Nephron progenitor cell (in vitro differentiated cells): ENCODE measurements at regions not wholly inside any gene's neighbourhood (a gene's known extent, or its start where the extent isn't known, plus 50 kb on each side); places are given as distances from the start of the nearest gene placed in this dataset.

Source experiments
- DNase-seq: peaks from one replicate; pipeline ENCODE4 v3.0.0; 2021
- H3K27ac Mint-ChIP-seq: 2 replicates; pipeline ENCODE4 v1.8.0; 2021; ENCODE audit warnings: mild to moderate bottlenecking, moderate library complexity, mixed read lengths
- H3K27me3 Mint-ChIP-seq: 2 replicates; pipeline ENCODE4 v1.8.0; 2021; ENCODE audit warnings: mild to moderate bottlenecking, low read depth, mixed read lengths; ENCODE audit not compliant: poor library complexity
- H3K36me3 Mint-ChIP-seq: 2 replicates; pipeline ENCODE4 v1.8.0; 2021; ENCODE audit warnings: low read depth, mixed read lengths
- H3K4me1 Mint-ChIP-seq: 2 replicates; pipeline ENCODE4 v1.8.0; 2021; ENCODE audit warnings: mixed read lengths
- H3K4me3 Mint-ChIP-seq: 2 replicates; pipeline ENCODE4 v1.8.0; 2021; ENCODE audit warnings: mild to moderate bottlenecking, moderate library complexity, mixed read lengths
- H3K9me3 Mint-ChIP-seq: 2 replicates; pipeline ENCODE4 v1.8.0; 2021; ENCODE audit warnings: mild to moderate bottlenecking, moderate library complexity, mixed read lengths
- CTCF ChIP-seq: fragments of 200-600 bp; sonication (generic); IDR thresholded peaks from 2 replicates; pipeline ENCODE4 v1.5.0; 2021; ENCODE audit warnings: antibody characterized with exemption

GRCh38 chrX:5595570-5595969, 633.1 kb downstream of the NLGN4X start:
- peaks cover 19% of the 10 kb centered on the region for H3K9me3 Mint-ChIP-seq
- no peak overlapping the region for H3K4me3 Mint-ChIP-seq
- TF ChIP-seq CTCF = no peak
- peak; percentile 21 for DNase-seq
- peaks cover 9% of the 10 kb centered on the region for H3K36me3 Mint-ChIP-seq
- H3K27ac Mint-ChIP-seq = peak overlapping the region; percentile 7
- no peaks in the 10 kb centered on the region for H3K27me3 Mint-ChIP-seq
- peaks cover 24% of the 10 kb centered on the region for H3K4me1 Mint-ChIP-seq

- Mint-ChIP-seq H3K36me3 (no peaks in the 10 kb centered on the region), H3K9me3 (no peaks in the 10 kb centered on the region), H3K27me3 (peaks cover 3% of the 10 kb centered on the region), H3K4me3 (no peak overlapping the region), H3K4me1 (no peaks in the 10 kb centered on the region), H3K27ac (no peak overlapping the region)
- no peak for TF ChIP-seq CTCF
- DNase-seq = no peak
These were observed 641.9 kb downstream of the NLGN4X start for GRCh38 chrX:5586726-5587125.

- no peaks in the 10 kb centered on the region for H3K27me3 Mint-ChIP-seq
- H3K9me3 Mint-ChIP-seq = no peaks in the 10 kb centered on the region
- no peak overlapping the region for H3K27ac Mint-ChIP-seq
- DNase-seq = no peak
- H3K4me1 Mint-ChIP-seq = no peaks in the 10 kb centered on the region
- H3K4me3 Mint-ChIP-seq = no peak overlapping the region
- no peaks in the 10 kb centered on the region for H3K36me3 Mint-ChIP-seq
- no peak for TF ChIP-seq CTCF
These were observed 653.3 kb downstream of the NLGN4X start for GRCh38 chrX:5575407-5575806.

GRCh38 chrX:5568934-5569333, 659.7 kb downstream of the NLGN4X start:
- H3K36me3 Mint-ChIP-seq = no peaks in the 10 kb centered on the region
- DNase-seq = no peak
- H3K4me3 Mint-ChIP-seq = no peak overlapping the region
- H3K27ac Mint-ChIP-seq = no peak overlapping the region
- no peaks in the 10 kb centered on the region for H3K4me1 Mint-ChIP-seq
- H3K9me3 Mint-ChIP-seq = no peaks in the 10 kb centered on the region
- no peaks in the 10 kb centered on the region for H3K27me3 Mint-ChIP-seq
- TF ChIP-seq CTCF = no peak

GRCh38 chrX:5559386-5559785, 669.3 kb downstream of the NLGN4X start:
- Mint-ChIP-seq H3K4me3 (no peak overlapping the region), H3K27me3 (peaks cover 3% of the 10 kb centered on the region), H3K4me1 (no peaks in the 10 kb centered on the region), H3K27ac (no peak overlapping the region), H3K9me3 (peaks cover 22% of the 10 kb centered on the region), H3K36me3 (no peaks in the 10 kb centered on the region)
- no peak for TF ChIP-seq CTCF
- DNase-seq = no peak

- no peak for TF ChIP-seq CTCF
- H3K9me3 Mint-ChIP-seq = peaks cover 29% of the 10 kb centered on the region
- no peak overlapping the region for H3K27ac Mint-ChIP-seq
- H3K4me1 Mint-ChIP-seq = no peaks in the 10 kb centered on the region
- no peak for DNase-seq
- H3K36me3 Mint-ChIP-seq = no peaks in the 10 kb centered on the region
- H3K27me3 Mint-ChIP-seq = peaks cover 11% of the 10 kb centered on the region
- H3K4me3 Mint-ChIP-seq = no peak overlapping the region
These were observed 679.2 kb downstream of the NLGN4X start for GRCh38 chrX:5549512-5549911.
